A673 (cell line): ENCODE measurements at regions not wholly inside any gene's neighbourhood (a gene's known extent, or its start where the extent isn't known, plus 50 kb on each side); places are given as distances from the start of the nearest gene placed in this dataset.

Experiments used
- BruUV-seq: library from RNA; stranded (reverse); fragments of 400-500 nt; replicated peaks from 2 replicates; lab custom pipeline; 2021; lab: Mats Ljungman, UMichigan
- CTCF ChIA-PET: fragments of 300-600 bp; sonication (Branson Sonifier 250); formaldehyde crosslinking; loops from one replicate; lab custom pipeline; 2022; ENCODE audit warnings: antibody characterized with exemption; lab: Charles Lee
- POLR2A ChIA-PET: fragments of 300-600 bp; sonication (Branson Sonifier 250); formaldehyde crosslinking; loops from one replicate; lab custom pipeline; 2022; ENCODE audit warnings: antibody characterized with exemption; ENCODE audit not compliant: low non-redundant PET; lab: Charles Lee
- DNase-seq: peaks from one replicate; pipeline ENCODE4 v3.0.0-alpha.2; 2015; ENCODE audit warnings: low spot score
- H3K27ac ChIP-seq: fragments of 200-600 bp; sonication (generic); 2 replicates; pipeline ENCODE4 v1.5.1; 2016; ENCODE audit warnings: mixed run types, low read depth, mild to moderate bottlenecking, mixed read lengths, antibody characterized with exemption, low read length; ENCODE audit not compliant: poor library complexity, severe bottlenecking
- H3K27me3 ChIP-seq: fragments of 200-600 bp; sonication (generic); replicated peaks from 2 replicates; pipeline ENCODE4 v1.6.1; 2017; ENCODE audit warnings: mixed run types, low read depth, mild to moderate bottlenecking, mixed read lengths, antibody characterized with exemption, low read length; ENCODE audit not compliant: insufficient read depth, poor library complexity
- H3K36me3 ChIP-seq: fragments of 200-600 bp; sonication (generic); 2 replicates; pipeline ENCODE4 v1.6.1; 2016; ENCODE audit warnings: mixed run types, mild to moderate bottlenecking, mixed read lengths, antibody characterized with exemption, low read length; ENCODE audit not compliant: insufficient read depth, poor library complexity, severe bottlenecking
- H3K4me1 ChIP-seq: fragments of 200-600 bp; sonication (generic); 2 replicates; pipeline ENCODE4 v1.6.1; 2017; ENCODE audit warnings: mixed run types, mild to moderate bottlenecking, mixed read lengths, antibody characterized with exemption, low read length; ENCODE audit not compliant: insufficient read depth, poor library complexity, severe bottlenecking
- H3K4me3 ChIP-seq: fragments of 200-600 bp; sonication (generic); 2 replicates; pipeline ENCODE4 v1.5.1; 2016; ENCODE audit warnings: low read depth, mixed run types, mild to moderate bottlenecking, mixed read lengths, low read length; ENCODE audit not compliant: poor library complexity, severe bottlenecking
- H3K9me3 ChIP-seq: fragments of 200-600 bp; sonication (generic); 2 replicates; pipeline ENCODE4 v1.6.1; 2016; ENCODE audit warnings: mixed run types, low read depth, mild to moderate bottlenecking, mixed read lengths, antibody characterized with exemption, low read length; ENCODE audit not compliant: poor library complexity, severe bottlenecking
- EZH2 ChIP-seq: fragments of 200-600 bp; sonication (generic); IDR thresholded peaks from 2 replicates; pipeline ENCODE4 v1.6.1; 2017; ENCODE audit warnings: borderline replicate concordance, low read depth, mild to moderate bottlenecking, mixed read lengths, antibody characterized with exemption, low read length; ENCODE audit not compliant: poor library complexity, severe bottlenecking
- intact Hi-C: fragments of 100-400 bp; cut with micrococcal nuclease; formaldehyde crosslinking; loops from one replicate; pipeline ENCODE4 v1.10.0; 2022; ENCODE audit not compliant: unreplicated experiment
- TF ChIP-seq, protein P1 (sequence below): fragments of 300-800, 200-600 bp; sonication (generic); conservative IDR thresholded peaks from 2 replicates; pipeline ENCODE4 v1.5.1; 2017; ENCODE audit warnings: low read depth, mild to moderate bottlenecking, antibody characterized with exemption, low read length, moderate library complexity, mixed read lengths

DNA sequence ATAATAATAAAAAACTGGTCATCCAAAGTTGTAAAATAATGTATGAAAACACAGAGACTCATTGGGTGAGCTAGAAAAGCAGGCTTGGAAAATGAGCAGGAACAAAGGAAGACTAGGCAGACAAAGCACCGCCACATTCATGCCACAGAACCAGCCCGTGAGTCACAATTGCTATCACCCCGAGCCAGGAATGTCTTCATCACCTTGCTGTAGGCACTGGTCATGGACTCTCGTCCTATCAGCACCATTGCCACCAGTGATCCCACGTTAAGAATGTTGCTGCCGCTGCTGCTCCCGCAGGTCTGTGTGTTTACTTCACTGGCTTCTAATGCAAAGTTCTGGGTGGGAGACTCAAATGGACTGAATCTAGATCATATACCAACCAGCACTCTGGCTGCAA lies 417.9 kb downstream of the PID1 start:
- no TSS peak for BruUV-seq
- Histone ChIP-seq H3K36me3 (no peaks in the 10 kb centered on the region), H3K27me3 (no peaks in the 10 kb centered on the region), H3K4me1 (no peaks in the 10 kb centered on the region), H3K27ac (no peak overlapping the region), H3K4me3 (no peak overlapping the region), H3K9me3 (no peaks in the 10 kb centered on the region)
- TF ChIP-seq, protein P1, sequence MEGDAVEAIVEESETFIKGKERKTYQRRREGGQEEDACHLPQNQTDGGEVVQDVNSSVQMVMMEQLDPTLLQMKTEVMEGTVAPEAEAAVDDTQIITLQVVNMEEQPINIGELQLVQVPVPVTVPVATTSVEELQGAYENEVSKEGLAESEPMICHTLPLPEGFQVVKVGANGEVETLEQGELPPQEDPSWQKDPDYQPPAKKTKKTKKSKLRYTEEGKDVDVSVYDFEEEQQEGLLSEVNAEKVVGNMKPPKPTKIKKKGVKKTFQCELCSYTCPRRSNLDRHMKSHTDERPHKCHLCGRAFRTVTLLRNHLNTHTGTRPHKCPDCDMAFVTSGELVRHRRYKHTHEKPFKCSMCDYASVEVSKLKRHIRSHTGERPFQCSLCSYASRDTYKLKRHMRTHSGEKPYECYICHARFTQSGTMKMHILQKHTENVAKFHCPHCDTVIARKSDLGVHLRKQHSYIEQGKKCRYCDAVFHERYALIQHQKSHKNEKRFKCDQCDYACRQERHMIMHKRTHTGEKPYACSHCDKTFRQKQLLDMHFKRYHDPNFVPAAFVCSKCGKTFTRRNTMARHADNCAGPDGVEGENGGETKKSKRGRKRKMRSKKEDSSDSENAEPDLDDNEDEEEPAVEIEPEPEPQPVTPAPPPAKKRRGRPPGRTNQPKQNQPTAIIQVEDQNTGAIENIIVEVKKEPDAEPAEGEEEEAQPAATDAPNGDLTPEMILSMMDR = no peak
- no peak for TF ChIP-seq EZH2
- intact Hi-C loops = no loop called here
- DNase-seq = no peak
- ChIA-PET CTCF (no interaction called here), POLR2A (no interaction called here)

DNA sequence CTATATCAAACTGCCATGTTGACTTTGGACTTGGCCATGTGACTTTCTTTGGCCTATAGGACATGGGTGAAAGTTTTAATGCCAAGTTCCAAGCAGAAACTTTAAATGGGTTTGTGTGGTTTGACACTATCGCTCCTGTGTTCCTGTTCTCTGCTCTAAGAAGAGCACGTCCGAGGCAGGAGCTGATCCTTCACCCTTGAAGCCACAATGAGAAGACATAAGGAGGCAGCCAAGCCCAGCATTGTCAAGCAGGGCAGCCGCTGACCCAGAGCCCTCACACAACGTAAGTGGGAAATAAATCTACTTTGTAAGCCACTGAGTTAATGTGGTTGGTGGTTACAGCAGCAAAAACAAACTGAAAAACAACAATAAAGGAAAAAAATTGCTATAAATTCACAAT lies 422.4 kb downstream of the PID1 start:
- Histone ChIP-seq H3K4me3 (no peak overlapping the region), H3K4me1 (no peaks in the 10 kb centered on the region), H3K27ac (no peak overlapping the region), H3K36me3 (no peaks in the 10 kb centered on the region), H3K27me3 (no peaks in the 10 kb centered on the region), H3K9me3 (no peaks in the 10 kb centered on the region)
- BruUV-seq = no TSS peak
- CTCF ChIA-PET = no interaction called here
- TF ChIP-seq, protein P1 = no peak
- TF ChIP-seq EZH2 = no peak
- POLR2A ChIA-PET = no interaction called here
- no peak for DNase-seq
- intact Hi-C loops = no loop called here

DNA sequence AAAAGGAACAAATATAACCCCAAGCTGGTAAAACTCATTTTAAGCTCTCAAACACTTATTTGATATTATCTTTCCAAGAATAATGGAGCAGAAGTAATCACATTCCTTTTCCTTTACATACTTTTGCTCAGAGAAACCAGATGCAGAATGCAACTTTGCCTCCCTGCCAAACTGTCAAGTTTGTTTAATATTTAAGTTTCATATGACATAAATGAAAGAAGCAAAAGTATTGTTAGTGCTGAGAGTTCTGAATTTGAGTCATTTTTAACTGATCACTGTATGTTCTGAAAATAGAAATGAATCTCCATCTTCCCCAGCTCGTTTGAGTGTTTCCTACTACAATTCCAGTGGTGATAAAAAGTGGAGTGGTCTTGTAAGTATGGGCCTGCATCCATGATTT lies 423.4 kb downstream of the PID1 start:
- H3K27me3 ChIP-seq = no peaks in the 10 kb centered on the region
- no peaks in the 10 kb centered on the region for H3K9me3 ChIP-seq
- H3K4me3 ChIP-seq = no peak overlapping the region
- POLR2A ChIA-PET = no interaction called here
- no TSS peak for BruUV-seq
- no peak for DNase-seq
- intact Hi-C loops = no loop called here
- H3K4me1 ChIP-seq = no peaks in the 10 kb centered on the region
- TF ChIP-seq, protein P1 = no peak
- no peak for TF ChIP-seq EZH2
- no peaks in the 10 kb centered on the region for H3K36me3 ChIP-seq
- CTCF ChIA-PET = no interaction called here
- H3K27ac ChIP-seq = no peak overlapping the region
